ENCODE measurements at regions not wholly inside any gene's neighbourhood (a gene's known extent, or its start where the extent isn't known, plus 50 kb on each side); places are given as distances from the start of the nearest gene placed in this dataset.
"Not testable (repeated sequence)": the region's sequence is repeated elsewhere in the genome, so short reads cannot be mapped to it uniquely, and the experiment has no call there.

DNA sequence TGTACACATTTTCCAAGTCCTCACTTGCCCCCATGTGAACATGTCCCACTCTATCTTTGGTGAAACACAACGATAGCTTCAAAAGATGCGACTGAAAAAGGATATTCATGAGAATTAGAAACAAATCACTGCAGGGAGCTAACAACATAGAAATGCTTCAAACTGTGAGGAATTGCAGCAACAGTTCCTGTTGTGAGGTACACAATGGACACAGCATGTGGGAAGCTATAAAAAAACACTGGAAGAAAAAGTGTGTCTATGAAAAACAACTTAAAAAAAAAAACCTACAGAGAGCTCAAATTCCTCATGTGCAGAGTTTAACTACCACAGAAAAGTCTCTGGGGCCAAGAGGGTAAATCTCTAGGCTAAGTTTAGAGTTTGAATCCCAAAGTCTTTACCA is 51.6 kb upstream of the BLTP1 start:
- in situ Hi-C loops (cut with HindIII; ENCODE audit: low pct_unique_long_range_greater_than_20kb, low sequenced_read_pairs): no loop called here
- DNase-seq (ENCODE audit: low read depth, low spot score): no peak

DNA sequence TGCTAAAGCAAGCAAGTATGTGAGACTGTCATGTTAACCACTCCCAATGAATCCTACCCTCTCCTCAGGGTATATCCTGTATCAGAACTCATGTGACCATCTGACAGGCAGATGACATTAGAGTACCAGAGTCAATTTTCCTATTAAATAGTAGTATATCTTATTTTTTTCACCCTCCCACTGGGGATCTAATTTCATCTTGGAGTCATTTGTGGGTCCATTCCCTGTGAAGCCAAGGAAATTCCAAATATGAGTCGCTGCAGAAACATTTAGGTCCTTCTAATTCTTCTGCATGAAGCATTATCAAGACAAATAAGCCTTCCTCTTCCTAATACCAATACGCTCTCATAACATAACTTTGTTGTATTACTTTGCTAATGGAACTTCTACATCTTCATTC is 52.2 kb upstream of the BLTP1 start:
- in situ Hi-C loops (cut with HindIII; ENCODE audit: low pct_unique_long_range_greater_than_20kb, low sequenced_read_pairs): no loop called here
- no peak for DNase-seq (ENCODE audit: low read depth, low spot score)

DNA sequence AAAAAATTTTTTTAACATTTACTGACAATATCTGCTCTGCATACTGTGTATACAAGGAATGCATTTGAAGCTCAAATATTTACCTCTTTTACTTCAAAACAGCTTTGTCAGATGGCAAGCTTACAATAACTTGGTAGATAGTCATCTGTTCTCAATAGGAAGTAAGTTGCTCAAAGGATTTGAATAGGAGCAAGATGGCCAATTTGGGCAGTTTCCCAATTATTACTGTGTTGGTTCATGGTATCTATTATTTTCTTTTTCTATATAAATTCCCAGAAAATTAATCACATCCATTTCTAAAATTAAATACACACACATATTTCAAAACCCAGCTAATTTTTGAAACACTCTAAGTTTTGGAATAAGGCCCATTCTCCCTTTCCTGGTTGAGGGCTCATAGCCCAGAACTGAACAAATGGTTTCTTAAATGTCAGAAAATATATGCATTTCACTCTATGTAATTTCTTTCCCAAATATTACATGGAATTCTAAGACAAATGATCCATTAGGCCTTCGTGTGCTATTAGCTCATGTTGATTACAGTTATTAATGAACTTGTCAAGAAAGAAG is 60.2 kb upstream of the BLTP1 start:
- DNase-seq (ENCODE audit: low read depth, low spot score): no peak
- in situ Hi-C loops (cut with HindIII; ENCODE audit: low pct_unique_long_range_greater_than_20kb, low sequenced_read_pairs): no loop called here

DNA sequence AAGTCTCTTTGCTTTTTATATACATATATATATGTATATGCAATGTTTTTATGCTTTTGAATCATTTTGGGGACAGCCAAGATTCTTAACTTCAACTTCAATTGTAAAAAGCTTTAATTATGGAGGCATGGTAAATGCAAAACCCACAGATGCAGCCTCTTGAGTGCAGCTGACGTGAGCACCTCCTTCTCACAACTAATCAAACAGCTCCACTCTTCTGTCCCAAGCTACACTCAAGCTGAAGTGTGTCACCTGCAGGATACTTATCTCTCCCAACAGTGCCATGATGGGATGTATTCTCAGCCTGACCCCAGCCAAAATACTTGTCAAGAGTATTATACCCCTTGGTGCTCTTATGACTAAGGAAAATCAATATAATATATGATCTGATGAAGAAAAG is 60.7 kb upstream of the BLTP1 start:
- in situ Hi-C loops (cut with HindIII; ENCODE audit: low pct_unique_long_range_greater_than_20kb, low sequenced_read_pairs): no loop called here
- DNase-seq (ENCODE audit: low read depth, low spot score): no peak

DNA sequence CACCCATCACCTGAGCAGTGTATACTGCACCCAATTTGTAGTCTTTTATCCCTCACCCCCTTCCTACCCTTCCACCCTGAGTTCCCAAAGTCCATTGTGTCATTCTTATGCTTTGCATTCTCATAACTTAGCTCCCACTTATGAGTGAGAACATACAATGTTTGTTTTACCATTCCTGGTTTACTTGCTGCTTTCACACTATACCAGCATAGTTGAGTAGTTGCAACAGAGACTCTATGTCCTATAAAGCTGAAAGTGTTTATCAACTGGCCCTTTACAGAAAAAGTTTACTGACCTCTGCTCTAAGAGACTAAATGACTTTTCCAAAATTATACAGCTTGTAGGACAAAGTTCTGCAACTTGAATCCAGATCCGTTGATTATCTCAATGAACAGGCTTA is 61.1 kb upstream of the BLTP1 start:
- in situ Hi-C loops (cut with HindIII; ENCODE audit: low pct_unique_long_range_greater_than_20kb, low sequenced_read_pairs): no loop called here
- no peak for DNase-seq (ENCODE audit: low read depth, low spot score)

DNA sequence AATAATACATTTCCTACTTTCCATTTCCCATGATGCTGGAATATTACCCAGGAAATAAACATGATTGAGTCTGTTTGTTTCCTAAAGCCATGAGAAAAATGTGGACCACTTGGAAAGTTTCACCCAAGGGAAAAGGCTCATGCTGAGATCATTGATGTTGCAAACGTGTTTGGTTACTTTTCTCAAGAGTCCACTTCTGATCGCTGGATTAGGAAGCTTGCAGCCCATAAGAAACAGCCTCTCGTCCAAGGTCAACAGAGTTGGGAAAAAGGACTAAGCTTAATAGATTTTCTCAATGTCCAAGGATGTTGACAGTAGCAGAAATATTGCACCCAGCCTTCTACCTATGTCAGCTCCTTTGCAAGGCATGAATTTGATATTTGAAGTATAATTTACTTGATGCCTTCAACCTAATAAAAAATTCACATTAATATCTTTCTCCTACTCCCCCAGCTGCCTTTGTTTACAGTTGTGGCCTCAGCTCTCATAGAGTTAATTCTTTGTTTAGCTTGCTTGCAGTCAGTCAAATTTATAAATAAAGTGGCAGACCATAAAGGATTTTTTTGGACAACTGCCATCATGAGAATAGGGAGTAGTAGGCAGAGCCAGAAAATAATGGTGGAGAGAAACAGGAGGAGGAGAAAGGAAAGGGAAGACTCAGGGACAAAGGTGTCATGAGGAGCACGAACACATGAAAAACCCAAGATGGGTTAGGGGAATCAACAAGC is 65.6 kb upstream of the BLTP1 start:
- in situ Hi-C loops (cut with HindIII; ENCODE audit: low pct_unique_long_range_greater_than_20kb, low sequenced_read_pairs): no loop called here
- DNase-seq (ENCODE audit: low read depth, low spot score): no peak

DNA sequence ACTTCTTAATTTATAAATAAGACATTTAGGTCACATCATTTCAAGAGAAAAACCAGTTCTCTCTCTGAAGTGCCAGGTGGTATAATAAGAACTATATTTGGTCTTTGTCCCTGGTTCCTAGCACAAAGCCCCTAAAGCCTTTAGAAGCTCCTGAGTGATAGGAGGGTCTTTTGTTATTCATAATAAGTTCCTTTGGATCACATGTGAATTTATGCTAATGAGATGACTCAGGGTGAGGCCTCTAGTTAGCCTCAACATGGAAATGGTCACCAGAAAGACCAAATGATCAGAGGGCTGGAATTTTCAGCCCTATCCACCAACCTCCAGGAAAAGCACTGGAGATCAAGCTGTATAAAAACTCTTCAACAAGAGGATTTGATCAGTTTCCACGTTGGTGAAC is 68.1 kb upstream of the BLTP1 start:
- in situ Hi-C loops (cut with HindIII; ENCODE audit: low pct_unique_long_range_greater_than_20kb, low sequenced_read_pairs): no loop called here
- no peak for DNase-seq (ENCODE audit: low read depth, low spot score)

DNA sequence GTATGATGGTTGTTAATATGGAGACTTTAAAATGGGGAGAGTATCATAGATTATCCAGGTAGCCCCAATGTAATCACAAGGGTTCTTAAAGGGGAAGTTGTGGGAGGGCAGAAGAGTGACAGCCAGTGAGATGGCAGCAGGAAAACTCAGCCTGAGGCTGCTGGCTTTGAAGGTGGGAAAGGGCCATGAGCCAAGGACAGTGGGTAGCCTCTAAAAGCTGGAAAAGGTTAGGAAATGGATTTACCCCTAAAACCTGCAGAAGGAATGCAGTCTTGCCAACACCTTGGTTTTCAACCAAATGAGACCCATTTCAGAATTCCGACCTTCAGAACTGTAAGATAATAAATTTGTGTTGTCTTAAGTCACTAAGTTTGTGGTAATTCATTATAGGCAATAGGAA is 68.8 kb upstream of the BLTP1 start:
- DNase-seq (ENCODE audit: low read depth, low spot score): no peak
- in situ Hi-C loops (cut with HindIII; ENCODE audit: low pct_unique_long_range_greater_than_20kb, low sequenced_read_pairs): no loop called here

DNA sequence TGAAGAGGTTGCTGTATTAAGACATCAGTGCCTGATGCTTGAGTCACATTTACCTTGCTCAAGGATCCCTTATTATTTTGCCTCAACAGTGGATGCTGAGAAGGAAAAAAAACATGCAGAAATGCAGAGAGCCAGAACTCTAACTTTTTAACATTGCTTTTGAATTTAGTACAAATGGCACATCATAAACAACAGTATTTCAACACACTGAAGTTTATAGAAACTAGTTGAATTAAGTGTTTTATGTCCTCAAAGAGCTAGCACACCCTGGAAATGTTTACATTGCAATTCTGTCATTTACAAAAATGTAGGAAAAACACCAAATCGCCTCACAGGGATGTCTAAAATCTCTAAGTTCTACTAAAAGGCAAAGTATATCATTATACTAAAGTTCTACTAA is 69.5 kb upstream of the BLTP1 start:
- DNase-seq (ENCODE audit: low read depth, low spot score): no peak
- in situ Hi-C loops (cut with HindIII; ENCODE audit: low pct_unique_long_range_greater_than_20kb, low sequenced_read_pairs): no loop called here

DNA sequence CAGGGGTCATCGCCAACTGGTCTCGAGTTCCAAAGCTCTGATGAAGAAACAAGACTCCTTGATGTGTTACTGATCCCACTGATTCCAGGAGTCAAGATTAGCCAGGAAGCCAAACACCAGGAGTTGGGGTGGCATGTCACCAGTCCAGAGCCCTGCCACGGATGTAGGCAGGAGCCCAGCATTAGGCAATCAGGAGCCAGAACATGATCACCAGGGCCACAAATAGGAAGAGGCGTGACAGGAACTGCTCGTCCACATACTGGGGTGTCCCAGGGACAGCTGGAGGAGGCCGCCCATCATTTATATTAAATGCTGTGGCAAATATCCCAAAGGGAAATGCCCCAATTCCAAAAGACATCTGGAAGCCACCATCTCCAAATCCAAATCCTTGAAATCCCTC is 74.5 kb upstream of the BLTP1 start:
- DNase-seq (ENCODE audit: low read depth, low spot score); in situ Hi-C loops (cut with HindIII; ENCODE audit: low pct_unique_long_range_greater_than_20kb, low sequenced_read_pairs): not testable (repeated sequence)

DNA sequence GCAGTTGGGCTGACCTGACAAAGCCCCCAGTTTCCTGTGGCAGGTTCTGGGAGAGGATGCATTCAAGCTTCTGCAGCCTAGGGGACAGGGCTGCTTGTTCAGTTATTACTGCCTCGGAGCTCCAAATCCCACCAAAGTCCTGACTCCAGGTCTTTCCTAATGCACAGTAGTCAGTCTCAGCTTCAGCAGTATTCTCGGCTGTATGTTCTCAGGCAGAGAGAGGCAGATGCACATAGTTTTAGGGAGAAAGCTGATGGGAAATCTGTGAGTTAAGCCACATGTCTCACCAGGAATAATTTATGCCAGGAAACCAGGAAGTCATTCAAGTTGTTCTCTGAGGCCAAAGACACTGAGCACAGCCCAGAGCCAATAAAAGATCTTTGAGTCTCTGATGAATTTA is 75.3 kb upstream of the BLTP1 start:
- DNase-seq (ENCODE audit: low read depth, low spot score); in situ Hi-C loops (cut with HindIII; ENCODE audit: low pct_unique_long_range_greater_than_20kb, low sequenced_read_pairs): not testable (repeated sequence)

DNA sequence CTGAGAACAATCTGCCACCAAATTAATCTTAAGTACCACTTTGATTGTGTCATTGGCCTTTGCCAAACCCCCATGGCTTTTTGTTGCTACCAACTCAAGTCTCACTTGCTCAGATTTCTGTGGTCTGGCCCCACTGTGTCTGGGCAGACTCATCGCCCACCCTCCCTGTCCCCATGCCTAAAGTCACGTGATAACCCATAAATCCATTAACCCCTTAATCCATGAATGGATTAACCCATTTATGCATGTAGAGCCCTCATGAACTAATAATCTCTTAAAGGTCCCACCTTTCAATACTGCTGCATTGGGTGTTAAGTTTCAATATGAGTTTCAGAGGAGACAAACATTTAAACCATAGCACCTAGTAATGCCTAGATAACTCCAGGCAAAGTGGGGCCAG is 78.5 kb upstream of the BLTP1 start:
- in situ Hi-C loops (cut with HindIII; ENCODE audit: low pct_unique_long_range_greater_than_20kb, low sequenced_read_pairs): no loop called here
- DNase-seq (ENCODE audit: low read depth, low spot score): no peak

DNA sequence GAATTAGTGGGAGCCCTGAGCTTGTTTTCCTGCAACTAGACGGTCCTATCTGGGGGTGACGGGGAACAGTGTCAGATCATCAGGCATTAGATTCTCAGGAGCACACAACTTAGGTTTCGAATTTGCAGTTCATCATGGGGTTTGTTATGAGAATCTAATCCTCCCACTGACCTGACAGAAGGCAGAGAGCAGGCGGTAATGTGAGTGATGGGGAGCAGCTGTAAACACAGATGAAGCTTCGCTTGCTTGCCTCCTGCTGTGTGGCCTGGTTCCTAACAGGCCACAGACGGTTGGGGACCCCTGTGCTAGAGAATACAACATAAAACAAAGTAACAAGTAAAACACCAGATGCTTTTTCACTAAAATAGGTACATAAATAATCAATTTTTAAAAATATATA is 86.2 kb upstream of the BLTP1 start:
- no peak for DNase-seq (ENCODE audit: low read depth, low spot score)
- in situ Hi-C loops (cut with HindIII; ENCODE audit: low pct_unique_long_range_greater_than_20kb, low sequenced_read_pairs): no loop called here

DNA sequence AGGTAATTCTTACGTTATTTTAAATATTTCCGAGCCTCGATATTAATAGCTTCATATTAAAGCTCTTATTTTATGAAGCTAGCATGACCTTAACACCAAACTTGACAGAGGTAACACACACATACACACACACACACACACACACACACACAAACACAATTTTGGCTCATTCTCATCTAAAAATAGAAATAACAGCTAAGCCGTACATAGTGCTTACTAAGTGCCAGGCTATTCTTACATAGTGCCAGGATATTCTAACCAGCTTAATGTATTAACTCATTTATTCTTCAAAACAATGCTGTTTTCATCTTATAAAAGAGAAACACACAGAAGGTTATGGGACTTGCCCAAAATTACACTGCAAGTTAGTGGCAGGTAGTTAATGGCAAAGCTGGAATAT is 87.0 kb upstream of the BLTP1 start:
- in situ Hi-C loops (cut with HindIII; ENCODE audit: low pct_unique_long_range_greater_than_20kb, low sequenced_read_pairs): no loop called here
- no peak for DNase-seq (ENCODE audit: low read depth, low spot score)

DNA sequence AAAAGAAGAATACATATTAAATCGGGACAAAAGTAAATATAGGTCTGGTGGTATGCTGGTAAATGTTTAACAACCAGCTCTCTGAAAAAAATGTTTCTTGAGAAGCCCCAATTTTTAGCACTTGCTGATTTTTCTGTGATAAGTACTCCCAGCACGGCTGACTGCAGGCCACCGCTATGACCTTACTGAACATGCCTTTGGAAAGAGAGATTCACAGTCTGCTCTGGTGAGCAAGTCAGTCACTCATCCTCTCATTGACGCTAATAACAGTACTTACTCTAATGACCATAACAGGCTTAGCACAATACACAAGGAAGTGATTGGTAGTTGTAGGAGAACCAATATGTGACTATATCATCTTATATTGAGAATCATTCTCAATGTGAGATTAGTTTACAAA is 98.9 kb upstream of the BLTP1 start:
- no peak for DNase-seq (ENCODE audit: low read depth, low spot score)
- in situ Hi-C loops (cut with HindIII; ENCODE audit: low pct_unique_long_range_greater_than_20kb, low sequenced_read_pairs): no loop called here

DNA sequence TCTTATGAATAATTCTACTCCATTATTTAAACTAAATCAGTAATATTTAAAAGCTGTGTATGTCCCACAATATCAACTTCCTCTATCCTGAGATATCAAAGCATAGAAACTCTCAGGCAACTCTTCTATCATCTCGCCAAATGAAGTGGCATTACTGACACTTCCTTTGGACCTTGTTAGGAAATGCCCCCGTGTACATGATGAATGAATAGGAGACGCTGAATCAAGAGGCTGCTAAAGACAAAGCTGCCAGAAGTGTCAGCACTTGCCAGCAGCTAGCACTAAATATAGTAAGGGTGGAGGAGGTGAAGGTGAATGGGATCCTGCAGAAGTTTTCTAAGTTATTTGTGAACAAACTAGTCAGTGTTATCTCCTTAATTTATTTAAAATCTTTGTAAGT is 99.5 kb upstream of the BLTP1 start:
- no peak for DNase-seq (ENCODE audit: low read depth, low spot score)
- in situ Hi-C loops (cut with HindIII; ENCODE audit: low pct_unique_long_range_greater_than_20kb, low sequenced_read_pairs): no loop called here

DNA sequence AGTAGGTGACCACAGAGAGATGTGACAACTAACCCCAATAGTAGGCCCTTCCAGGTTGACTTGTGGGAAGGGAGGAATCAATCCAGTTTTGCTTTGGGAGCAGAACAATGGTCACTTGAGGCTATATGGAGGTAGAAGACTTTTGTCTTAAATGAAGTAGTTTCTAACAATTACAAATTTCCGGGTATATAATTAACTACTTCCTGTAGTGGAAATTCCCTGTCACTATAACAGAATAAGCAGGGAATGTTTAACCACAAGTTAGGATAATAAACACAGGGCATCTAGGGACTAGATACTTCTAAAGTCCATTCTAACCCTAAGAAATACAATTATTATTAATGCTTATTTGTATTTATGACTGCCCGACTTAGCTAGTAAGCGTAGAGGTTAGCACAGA is 99.0 kb upstream of the TRPC3 start:
- in situ Hi-C loops (cut with HindIII; ENCODE audit: low pct_unique_long_range_greater_than_20kb, low sequenced_read_pairs): no loop called here

DNA sequence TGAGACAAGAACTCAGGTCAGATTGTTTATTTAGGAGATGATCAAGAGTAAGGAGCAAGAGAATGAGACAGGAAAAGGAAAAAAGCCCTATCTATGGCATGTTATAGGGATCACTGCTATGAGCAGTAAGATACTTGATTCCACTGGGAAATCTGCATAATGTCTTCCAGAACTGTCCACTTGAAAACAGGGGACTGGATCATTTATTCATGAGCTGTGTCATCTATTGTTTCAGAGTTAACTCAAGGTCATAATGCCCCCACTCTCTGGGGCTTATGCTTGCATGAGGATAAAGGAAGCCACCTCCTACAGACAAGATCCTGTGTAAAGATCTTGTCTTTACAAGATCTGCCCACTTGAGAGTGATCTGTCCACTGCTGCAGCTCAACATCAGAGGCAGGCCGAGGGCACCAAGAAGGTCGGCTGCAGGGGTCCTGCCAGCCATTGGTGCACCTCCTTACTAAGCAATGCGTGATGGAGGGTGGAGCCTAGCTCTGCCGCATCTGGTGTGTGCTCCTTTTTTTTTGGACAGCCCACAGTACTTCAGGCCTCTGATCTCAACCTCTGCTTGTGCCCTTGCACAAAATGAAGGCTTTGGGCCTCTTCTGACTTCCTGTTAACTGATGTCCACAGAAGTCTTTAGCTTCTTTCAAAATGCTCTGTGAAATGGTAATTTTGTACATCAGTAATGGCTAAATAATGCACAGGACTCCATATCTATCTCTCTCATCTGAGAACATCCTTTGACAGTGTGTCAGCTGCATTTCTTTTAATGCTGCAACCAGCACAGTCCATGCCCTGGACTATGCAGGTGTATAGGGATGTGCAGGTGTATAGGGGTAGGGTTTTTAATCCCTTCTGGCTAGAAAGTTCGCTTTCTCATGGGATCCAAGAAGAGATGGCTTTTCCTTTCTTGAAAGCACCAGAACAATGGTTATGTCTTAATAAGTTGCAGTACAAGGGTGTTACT is 95.9 kb upstream of the TRPC3 start:
- DNase-seq (ENCODE audit: low read depth, low spot score): no peak
- in situ Hi-C loops (cut with HindIII; ENCODE audit: low pct_unique_long_range_greater_than_20kb, low sequenced_read_pairs): no loop called here

More for the DNA sequence above, 99.0 kb upstream of the TRPC3 start:
- no peak for DNase-seq (ENCODE audit: low read depth, low spot score)

DNA sequence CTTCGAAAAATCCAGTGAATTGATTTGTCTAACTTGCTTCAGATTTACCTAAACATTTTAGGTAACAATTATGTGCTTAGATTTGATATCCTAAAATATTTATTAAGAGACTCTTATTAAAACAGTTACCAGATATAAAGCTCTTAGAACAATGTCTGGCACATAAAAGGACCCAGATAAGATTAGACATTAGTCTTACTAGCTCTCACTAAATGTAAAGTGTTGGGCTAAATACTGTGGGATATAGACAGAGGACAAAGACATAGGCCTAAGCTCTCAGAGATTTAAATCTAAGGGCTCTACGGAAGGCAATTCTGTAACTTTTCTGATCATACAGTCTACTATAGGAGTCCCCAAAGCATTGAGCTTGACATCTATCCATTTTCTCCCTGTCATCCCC is 94.4 kb upstream of the TRPC3 start:
- DNase-seq (ENCODE audit: low read depth, low spot score): no peak
- in situ Hi-C loops (cut with HindIII; ENCODE audit: low pct_unique_long_range_greater_than_20kb, low sequenced_read_pairs): no loop called here
